ENCODE measurements at regions not wholly inside any gene's neighbourhood (a gene's known extent, or its start where the extent isn't known, plus 50 kb on each side); places are given as distances from the start of the nearest gene placed in this dataset.

- TF ChIP-seq CEBPB (IDR thresholded peaks at IDR 0.05) (no peak), EP300 (IDR thresholded peaks at IDR 0.05; ENCODE audit: borderline replicate concordance) (no peak), MAX (IDR thresholded peaks at IDR 0.05) (no peak), ZBTB7A (IDR thresholded peaks at IDR 0.05; ENCODE audit: low read depth) (no peak)
Measured at GRCh38 chr10:91024541-91024940, 103.7 kb upstream of the ANKRD1 start.
